ENCODE measurements at regions not wholly inside any gene's neighbourhood (a gene's known extent, or its start where the extent isn't known, plus 50 kb on each side); places are given as distances from the start of the nearest gene placed in this dataset.

- no peak overlapping the region for H3K4me2 ChIP-seq (ENCODE audit: low read length)
- TF ChIP-seq EZH2phosphoT487 (IDR thresholded peaks at IDR 0.05; ENCODE audit: borderline replicate concordance, low read depth, low read length) (no peak), CTCF (conservative IDR thresholded peaks at IDR 0.05; ENCODE audit: low read length) (no peak)
- DNase-seq (ENCODE audit: low spot score) = no peak
- ChIA-PET CTCF (ENCODE audit: unreplicated experiment) (no interaction called here), POLR2A (no interaction called here)
- H3K4me3 ChIP-seq (ENCODE audit: low read depth, low read length, poor library complexity, severe bottlenecking) = no peak overlapping the region
- H3K27ac ChIP-seq (ENCODE audit: low read depth, low read length, poor library complexity, severe bottlenecking) = no peak overlapping the region
- no peaks in the 10 kb centered on the region for H4K20me1 ChIP-seq (ENCODE audit: insufficient read depth, low read length)
- no peaks in the 10 kb centered on the region for H3K79me2 ChIP-seq (ENCODE audit: insufficient read depth, low read depth, low read length)
- no peak overlapping the region for H2AFZ ChIP-seq (ENCODE audit: low read length)
- no TSS peak for BruUV-seq (replicated peaks)
- intact Hi-C loops (cut with micrococcal nuclease; ENCODE audit: unreplicated experiment) = no loop called here
- H3K4me1 ChIP-seq (ENCODE audit: insufficient read depth, low read length, poor library complexity, severe bottlenecking) = no peaks in the 10 kb centered on the region
- no peaks in the 10 kb centered on the region for H3K36me3 ChIP-seq (ENCODE audit: insufficient read depth, low read length)
- no peaks in the 10 kb centered on the region for H3K9me3 ChIP-seq (ENCODE audit: low read length)
- no peaks in the 10 kb centered on the region for H3K9me2 ChIP-seq (ENCODE audit: insufficient read depth, low read length)
These were observed 1696.0 kb downstream of the MAT2B start for GRCh38 chr5:165201369-165201768.

DNA sequence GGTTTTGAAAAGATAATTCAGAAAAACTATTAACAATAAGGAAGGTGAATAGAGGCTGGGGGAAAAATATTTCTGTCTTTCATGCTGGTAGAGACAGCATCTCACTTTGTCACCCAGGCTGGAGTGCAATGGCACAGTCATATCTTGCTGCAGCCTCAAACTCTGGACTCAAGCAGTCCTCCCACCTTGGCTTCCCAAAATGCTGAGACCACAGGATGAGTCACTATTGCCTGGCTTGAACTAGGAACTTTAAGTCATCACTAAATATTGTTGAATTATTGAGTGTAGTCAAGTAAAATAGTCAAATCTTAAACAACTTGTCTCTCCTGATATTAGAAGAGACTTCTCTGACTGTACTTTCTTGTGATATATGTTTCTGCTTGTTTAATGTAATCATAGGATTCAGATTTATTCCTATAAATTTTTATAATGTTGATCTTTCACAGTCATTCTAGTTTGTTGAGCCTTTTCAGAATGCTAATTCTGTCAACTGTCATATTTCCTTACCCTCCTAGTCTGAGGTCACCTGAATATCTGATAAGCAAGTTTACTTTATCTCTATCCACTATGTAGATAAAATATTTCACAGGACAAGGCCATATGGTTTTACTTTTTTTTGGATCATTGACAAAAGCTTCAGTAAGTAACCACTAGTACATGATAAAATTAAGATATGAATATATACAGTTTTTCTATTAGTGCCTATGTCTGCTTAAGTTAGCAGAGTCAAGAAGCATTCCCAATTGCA, 1696.5 kb downstream of the MAT2B start:
- H3K9me3 ChIP-seq (ENCODE audit: low read length) = no peaks in the 10 kb centered on the region
- no peak for DNase-seq (ENCODE audit: low spot score)
- no peaks in the 10 kb centered on the region for H4K20me1 ChIP-seq (ENCODE audit: insufficient read depth, low read length)
- H3K27ac ChIP-seq (ENCODE audit: low read depth, low read length, poor library complexity, severe bottlenecking) = no peak overlapping the region
- intact Hi-C loops (cut with micrococcal nuclease; ENCODE audit: unreplicated experiment) = no loop called here
- no peaks in the 10 kb centered on the region for H3K4me1 ChIP-seq (ENCODE audit: insufficient read depth, low read length, poor library complexity, severe bottlenecking)
- H3K4me2 ChIP-seq (ENCODE audit: low read length) = no peak overlapping the region
- TF ChIP-seq EZH2phosphoT487 (IDR thresholded peaks at IDR 0.05; ENCODE audit: borderline replicate concordance, low read depth, low read length) = no peak
- TF ChIP-seq CTCF (conservative IDR thresholded peaks at IDR 0.05; ENCODE audit: low read length) = no peak
- BruUV-seq (replicated peaks) = no TSS peak
- H3K9me2 ChIP-seq (ENCODE audit: insufficient read depth, low read length) = no peaks in the 10 kb centered on the region
- H3K4me3 ChIP-seq (ENCODE audit: low read depth, low read length, poor library complexity, severe bottlenecking) = no peak overlapping the region
- H3K36me3 ChIP-seq (ENCODE audit: insufficient read depth, low read length) = no peaks in the 10 kb centered on the region
- POLR2A ChIA-PET = interaction anchor here (0.6 kb wide), 1 partner anchor 262 kb away, joined by 3 read pairs; no protein-coding TSS in a partner anchor
- H2AFZ ChIP-seq (ENCODE audit: low read length) = no peak overlapping the region
- H3K79me2 ChIP-seq (ENCODE audit: insufficient read depth, low read depth, low read length) = no peaks in the 10 kb centered on the region
- CTCF ChIA-PET (ENCODE audit: unreplicated experiment) = no interaction called here

- no peak overlapping the region for H3K27ac ChIP-seq (ENCODE audit: low read depth, low read length, poor library complexity, severe bottlenecking)
- H3K79me2 ChIP-seq (ENCODE audit: insufficient read depth, low read depth, low read length) = no peaks in the 10 kb centered on the region
- intact Hi-C loops (cut with micrococcal nuclease; ENCODE audit: unreplicated experiment) = no loop called here
- H2AFZ ChIP-seq (ENCODE audit: low read length) = no peak overlapping the region
- no peak overlapping the region for H3K4me2 ChIP-seq (ENCODE audit: low read length)
- CTCF ChIA-PET (ENCODE audit: unreplicated experiment) = no interaction called here
- BruUV-seq (replicated peaks) = no TSS peak
- H3K9me2 ChIP-seq (ENCODE audit: insufficient read depth, low read length) = no peaks in the 10 kb centered on the region
- H3K9me3 ChIP-seq (ENCODE audit: low read length) = no peaks in the 10 kb centered on the region
- no peaks in the 10 kb centered on the region for H3K36me3 ChIP-seq (ENCODE audit: insufficient read depth, low read length)
- no peak for DNase-seq (ENCODE audit: low spot score)
- H4K20me1 ChIP-seq (ENCODE audit: insufficient read depth, low read length) = no peaks in the 10 kb centered on the region
- no peak overlapping the region for H3K4me3 ChIP-seq (ENCODE audit: low read depth, low read length, poor library complexity, severe bottlenecking)
- H3K4me1 ChIP-seq (ENCODE audit: insufficient read depth, low read length, poor library complexity, severe bottlenecking) = no peaks in the 10 kb centered on the region
- TF ChIP-seq EZH2phosphoT487 (IDR thresholded peaks at IDR 0.05; ENCODE audit: borderline replicate concordance, low read depth, low read length) (no peak), CTCF (conservative IDR thresholded peaks at IDR 0.05; ENCODE audit: low read length) (no peak)
- POLR2A ChIA-PET = interaction anchor here (0.6 kb wide), 1 partner anchor 262 kb away, joined by 3 read pairs; no protein-coding TSS in a partner anchor
These were observed 1697.1 kb downstream of the MAT2B start for GRCh38 chr5:165202519-165202910.
